ENCODE measurements at regions not wholly inside any gene's neighbourhood (a gene's known extent, or its start where the extent isn't known, plus 50 kb on each side); places are given as distances from the start of the nearest gene placed in this dataset.

GRCh38 chr2:228378233-228378632 lies 196.7 kb upstream of the SPHKAP start:
- Histone ChIP-seq H2AFZ (ENCODE audit: low read length) (no peak overlapping the region), H2BK120ac (ENCODE audit: low read depth, low read length) (no peak overlapping the region), H2BK5ac (ENCODE audit: low read length) (no peak overlapping the region), H3K4me2 (ENCODE audit: insufficient read depth, low read length, poor library complexity, severe bottlenecking) (no peak overlapping the region), H4K91ac (ENCODE audit: low read depth, low read length, poor library complexity) (no peak overlapping the region), H3K18ac (ENCODE audit: low read length) (no peak overlapping the region), H3K4me1 (ENCODE audit: control insufficient read depth in 2 of 2, insufficient read depth in 1 of 2, low read depth in 1 of 2, low read length in 2 of 2) (no peaks in the 10 kb centered on the region), H3K4me3 (ENCODE audit: low read length in 2 of 2) (no peak overlapping the region), H2BK15ac (ENCODE audit: low read length) (no peak overlapping the region), H3K27ac (replicated peaks; ENCODE audit: low read length) (no peak overlapping the region), H3K27me3 (ENCODE audit: control insufficient read depth in 3 of 3, insufficient read depth in 3 of 3, low read depth in 1 of 3, low read length in 3 of 3) (no peaks in the 10 kb centered on the region), H3K4ac (ENCODE audit: low read length) (no peak overlapping the region), H2AK5ac (ENCODE audit: low read depth, low read length) (no peak overlapping the region), H3K79me1 (ENCODE audit: low read depth, low read length) (no peaks in the 10 kb centered on the region), H3K9ac (ENCODE audit: low read depth, low read length, poor library complexity) (no peak overlapping the region), H4K8ac (ENCODE audit: low read depth, low read length) (no peak overlapping the region), H3K23ac (ENCODE audit: low read depth, low read length, poor library complexity) (no peak overlapping the region), H2BK12ac (ENCODE audit: low read length) (no peak overlapping the region), H3K36me3 (replicated peaks in 1 of 2; ENCODE audit: control insufficient read depth in 2 of 2, insufficient read depth in 2 of 2, low read length in 2 of 2) (no peaks in the 10 kb centered on the region), H3K14ac (ENCODE audit: low read length) (no peak overlapping the region), H3K9me3 (replicated peaks in 1 of 2; ENCODE audit: control insufficient read depth in 2 of 2, insufficient read depth in 1 of 2, low read depth in 1 of 2, low read length in 2 of 2) (no peaks in the 10 kb centered on the region)
- no CpG with 5 or more reads among the region's 2 CpGs for WGBS, 2 donors (ENCODE audit: extremely low coverage in 2 of 2, insufficient read length in 2 of 2, insufficient replicate concordance in 1 of 2)
- no peak for DNase-seq (ENCODE audit: low spot score)

- H3K14ac ChIP-seq (ENCODE audit: low read length): no peak overlapping the region
- no peak overlapping the region for H3K18ac ChIP-seq (ENCODE audit: low read length)
- no peaks in the 10 kb centered on the region for H3K4me1 ChIP-seq (ENCODE audit: control insufficient read depth in 2 of 2, insufficient read depth in 1 of 2, low read depth in 1 of 2, low read length in 2 of 2)
- no peak overlapping the region for H3K23ac ChIP-seq (ENCODE audit: low read depth, low read length, poor library complexity)
- H3K9ac ChIP-seq (ENCODE audit: low read depth, low read length, poor library complexity): no peak overlapping the region
- H4K8ac ChIP-seq (ENCODE audit: low read depth, low read length): no peak overlapping the region
- no peak overlapping the region for H3K4me2 ChIP-seq (ENCODE audit: insufficient read depth, low read length, poor library complexity, severe bottlenecking)
- H3K4me3 ChIP-seq (ENCODE audit: low read length in 2 of 2): no peak overlapping the region
- no peak overlapping the region for H2BK15ac ChIP-seq (ENCODE audit: low read length)
- no peaks in the 10 kb centered on the region for H3K79me1 ChIP-seq (ENCODE audit: low read depth, low read length)
- H3K36me3 ChIP-seq (replicated peaks in 1 of 2; ENCODE audit: control insufficient read depth in 2 of 2, insufficient read depth in 2 of 2, low read length in 2 of 2): no peaks in the 10 kb centered on the region
- H2BK120ac ChIP-seq (ENCODE audit: low read depth, low read length): no peak overlapping the region
- no peak overlapping the region for H2AK5ac ChIP-seq (ENCODE audit: low read depth, low read length)
- H3K9me3 ChIP-seq (replicated peaks in 1 of 2; ENCODE audit: control insufficient read depth in 2 of 2, insufficient read depth in 1 of 2, low read depth in 1 of 2, low read length in 2 of 2): no peaks in the 10 kb centered on the region
- no CpG with 5 or more reads among the region's 6 CpGs for WGBS, 2 donors (ENCODE audit: extremely low coverage in 2 of 2, insufficient read length in 2 of 2, insufficient replicate concordance in 1 of 2)
- H2BK5ac ChIP-seq (ENCODE audit: low read length): no peak overlapping the region
- no peak overlapping the region for H3K4ac ChIP-seq (ENCODE audit: low read length)
- no peak overlapping the region for H2BK12ac ChIP-seq (ENCODE audit: low read length)
- no peaks in the 10 kb centered on the region for H3K27me3 ChIP-seq (ENCODE audit: control insufficient read depth in 3 of 3, insufficient read depth in 3 of 3, low read depth in 1 of 3, low read length in 3 of 3)
- H4K91ac ChIP-seq (ENCODE audit: low read depth, low read length, poor library complexity): no peak overlapping the region
- no peak for DNase-seq (ENCODE audit: low spot score)
- no peak overlapping the region for H2AFZ ChIP-seq (ENCODE audit: low read length)
- no peak overlapping the region for H3K27ac ChIP-seq (replicated peaks; ENCODE audit: low read length)
These were observed 196.0 kb upstream of the SPHKAP start for GRCh38 chr2:228377533-228377932.

DNA sequence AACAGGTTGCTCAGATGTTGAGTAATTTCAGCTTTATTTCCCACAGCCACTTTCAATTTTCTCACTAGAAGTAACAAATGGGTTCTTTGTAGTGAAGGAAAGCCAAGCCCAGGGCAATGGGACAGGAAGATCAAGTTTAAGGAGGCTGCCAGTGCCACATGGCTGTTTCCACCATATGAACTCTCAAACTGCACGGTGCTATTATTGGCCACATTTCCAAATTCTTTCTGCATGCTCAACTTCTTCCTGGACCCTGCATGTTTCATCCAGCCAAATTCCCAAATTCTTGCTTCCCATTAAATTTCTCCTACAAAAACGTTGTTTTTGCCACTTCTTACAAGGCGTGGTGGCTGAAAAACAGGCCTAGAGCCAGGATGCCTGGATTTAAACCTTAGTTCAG lies 193.3 kb upstream of the SPHKAP start:
- no peak overlapping the region for H3K18ac ChIP-seq (ENCODE audit: low read length)
- WGBS, 2 donors (ENCODE audit: extremely low coverage in 2 of 2, insufficient read length in 2 of 2, insufficient replicate concordance in 1 of 2): no CpG with 5 or more reads among the region's 3 CpGs
- no peak overlapping the region for H2BK12ac ChIP-seq (ENCODE audit: low read length)
- no peak overlapping the region for H3K4me3 ChIP-seq (ENCODE audit: low read length in 2 of 2)
- no peak overlapping the region for H2BK15ac ChIP-seq (ENCODE audit: low read length)
- no peaks in the 10 kb centered on the region for H3K79me1 ChIP-seq (ENCODE audit: low read depth, low read length)
- H3K23ac ChIP-seq (ENCODE audit: low read depth, low read length, poor library complexity): no peak overlapping the region
- H3K27me3 ChIP-seq (ENCODE audit: control insufficient read depth in 3 of 3, insufficient read depth in 3 of 3, low read depth in 1 of 3, low read length in 3 of 3): no peaks in the 10 kb centered on the region
- H2AK5ac ChIP-seq (ENCODE audit: low read depth, low read length): no peak overlapping the region
- no peak overlapping the region for H3K14ac ChIP-seq (ENCODE audit: low read length)
- no peak overlapping the region for H2BK120ac ChIP-seq (ENCODE audit: low read depth, low read length)
- no peak overlapping the region for H3K4ac ChIP-seq (ENCODE audit: low read length)
- no peak overlapping the region for H2AFZ ChIP-seq (ENCODE audit: low read length)
- DNase-seq (ENCODE audit: low spot score): no peak
- H3K9me3 ChIP-seq (replicated peaks in 1 of 2; ENCODE audit: control insufficient read depth in 2 of 2, insufficient read depth in 1 of 2, low read depth in 1 of 2, low read length in 2 of 2): no peaks in the 10 kb centered on the region
- H3K4me1 ChIP-seq (ENCODE audit: control insufficient read depth in 2 of 2, insufficient read depth in 1 of 2, low read depth in 1 of 2, low read length in 2 of 2): no peaks in the 10 kb centered on the region
- H3K27ac ChIP-seq (replicated peaks; ENCODE audit: low read length): no peak overlapping the region
- H3K9ac ChIP-seq (ENCODE audit: low read depth, low read length, poor library complexity): no peak overlapping the region
- no peak overlapping the region for H3K4me2 ChIP-seq (ENCODE audit: insufficient read depth, low read length, poor library complexity, severe bottlenecking)
- no peak overlapping the region for H4K91ac ChIP-seq (ENCODE audit: low read depth, low read length, poor library complexity)
- no peaks in the 10 kb centered on the region for H3K36me3 ChIP-seq (replicated peaks in 1 of 2; ENCODE audit: control insufficient read depth in 2 of 2, insufficient read depth in 2 of 2, low read length in 2 of 2)
- no peak overlapping the region for H4K8ac ChIP-seq (ENCODE audit: low read depth, low read length)
- H2BK5ac ChIP-seq (ENCODE audit: low read length): no peak overlapping the region

DNA sequence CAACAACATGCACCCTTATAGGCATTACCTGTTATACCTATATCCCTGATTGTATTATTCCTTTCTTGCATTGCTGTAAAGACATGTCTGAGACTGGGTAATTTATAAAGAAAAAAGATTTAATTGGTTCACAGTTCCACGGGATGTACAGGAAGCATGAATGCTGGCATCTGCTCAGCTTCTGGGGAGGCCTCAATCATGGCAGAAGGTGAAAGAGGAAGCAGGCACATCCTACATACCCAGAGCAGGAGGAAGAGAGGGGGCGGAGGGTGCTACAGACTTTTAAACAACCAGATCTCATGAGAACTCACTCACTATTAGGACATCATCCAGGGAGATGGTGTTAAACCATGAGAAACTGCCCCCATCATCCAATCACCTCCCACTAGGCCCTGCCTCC lies 191.7 kb upstream of the SPHKAP start:
- H4K91ac ChIP-seq (ENCODE audit: low read depth, low read length, poor library complexity): no peak overlapping the region
- no peak overlapping the region for H2BK5ac ChIP-seq (ENCODE audit: low read length)
- no peaks in the 10 kb centered on the region for H3K4me1 ChIP-seq (ENCODE audit: control insufficient read depth in 2 of 2, insufficient read depth in 1 of 2, low read depth in 1 of 2, low read length in 2 of 2)
- no peak overlapping the region for H3K18ac ChIP-seq (ENCODE audit: low read length)
- no peak overlapping the region for H4K8ac ChIP-seq (ENCODE audit: low read depth, low read length)
- H3K14ac ChIP-seq (ENCODE audit: low read length): no peak overlapping the region
- H2AK5ac ChIP-seq (ENCODE audit: low read depth, low read length): no peak overlapping the region
- no CpG with 5 or more reads among the region's 2 CpGs for WGBS, 2 donors (ENCODE audit: extremely low coverage in 2 of 2, insufficient read length in 2 of 2, insufficient replicate concordance in 1 of 2)
- H3K27me3 ChIP-seq (ENCODE audit: control insufficient read depth in 3 of 3, insufficient read depth in 3 of 3, low read depth in 1 of 3, low read length in 3 of 3): no peaks in the 10 kb centered on the region
- no peaks in the 10 kb centered on the region for H3K36me3 ChIP-seq (replicated peaks in 1 of 2; ENCODE audit: control insufficient read depth in 2 of 2, insufficient read depth in 2 of 2, low read length in 2 of 2)
- no peak overlapping the region for H2BK15ac ChIP-seq (ENCODE audit: low read length)
- H2BK120ac ChIP-seq (ENCODE audit: low read depth, low read length): no peak overlapping the region
- no peak overlapping the region for H2AFZ ChIP-seq (ENCODE audit: low read length)
- H3K27ac ChIP-seq (replicated peaks; ENCODE audit: low read length): no peak overlapping the region
- no peak overlapping the region for H3K4ac ChIP-seq (ENCODE audit: low read length)
- H3K9ac ChIP-seq (ENCODE audit: low read depth, low read length, poor library complexity): no peak overlapping the region
- no peak overlapping the region for H3K4me2 ChIP-seq (ENCODE audit: insufficient read depth, low read length, poor library complexity, severe bottlenecking)
- no peak overlapping the region for H3K4me3 ChIP-seq (ENCODE audit: low read length in 2 of 2)
- H3K79me1 ChIP-seq (ENCODE audit: low read depth, low read length): no peaks in the 10 kb centered on the region
- no peak overlapping the region for H3K23ac ChIP-seq (ENCODE audit: low read depth, low read length, poor library complexity)
- no peaks in the 10 kb centered on the region for H3K9me3 ChIP-seq (replicated peaks in 1 of 2; ENCODE audit: control insufficient read depth in 2 of 2, insufficient read depth in 1 of 2, low read depth in 1 of 2, low read length in 2 of 2)
- H2BK12ac ChIP-seq (ENCODE audit: low read length): no peak overlapping the region
- no peak for DNase-seq (ENCODE audit: low spot score)

All from neuronal stem cell (in vitro differentiated cells).